ENCODE measurements at regions not wholly inside any gene's neighbourhood (a gene's known extent, or its start where the extent isn't known, plus 50 kb on each side); places are given as distances from the start of the nearest gene placed in this dataset.

DNA sequence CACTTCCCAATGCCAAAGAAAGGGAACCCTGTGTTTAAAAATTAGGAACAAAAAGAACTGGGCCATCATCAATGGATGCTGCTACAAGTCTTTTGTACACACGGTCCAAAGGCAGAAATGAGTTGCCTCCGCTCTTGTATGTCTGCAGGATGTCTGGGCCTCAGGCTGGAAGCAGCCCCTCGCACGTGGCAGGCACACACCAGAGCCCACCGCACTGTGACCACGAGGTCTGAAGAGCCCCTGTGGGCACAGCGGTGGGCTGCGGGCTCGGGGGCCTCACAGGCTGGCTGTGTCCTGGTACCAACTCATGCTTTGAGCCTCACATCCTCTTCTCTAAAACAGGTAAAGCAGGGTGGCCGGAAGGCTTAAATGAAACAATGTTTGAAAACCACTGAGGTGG is 309.3 kb downstream of the C16orf95 start:
- TF ChIP-seq EZH2 (IDR thresholded peaks at IDR 0.05; ENCODE audit: insufficient read depth, poor library complexity, severe bottlenecking): no peak
- TF ChIP-seq EZH2phosphoT487 (IDR thresholded peaks at IDR 0.05; ENCODE audit: insufficient read depth, low read depth): no peak

Measured in GM23248 (cell line).